ENCODE measurements at regions not wholly inside any gene's neighbourhood (a gene's known extent, or its start where the extent isn't known, plus 50 kb on each side); places are given as distances from the start of the nearest gene placed in this dataset.

- TF ChIP-seq CTCF (IDR thresholded peaks at IDR 0.05): no peak
- TF ChIP-seq POLR2AphosphoS5 (IDR thresholded peaks at IDR 0.05): no peak
- no peak for TF ChIP-seq POLR2A (IDR thresholded peaks at IDR 0.05)
Observed at GRCh38 chr9:91147079-91147708, 214.5 kb downstream of the AUH start.

Measured in breast epithelium (tissue), 3 donors.